HL-60 (cell line): ENCODE measurements at regions not wholly inside any gene's neighbourhood (a gene's known extent, or its start where the extent isn't known, plus 50 kb on each side); places are given as distances from the start of the nearest gene placed in this dataset.

Experiments
- DNase-seq, 2 experiments: peaks; one replicate each; pipeline ENCODE4 v3.0.0-alpha.2; 2010 to 2020; ENCODE audit warnings: low read depth in 1 of 2, low spot score in 1 of 2
- H3K27ac ChIP-seq: fragments of 250-450 bp; sonication (Bioruptor Pico); replicated peaks from 2 replicates; pipeline ENCODE4 v1.5.1; 2020; ENCODE audit warnings: mild to moderate bottlenecking, moderate library complexity
- H3K27me3 ChIP-seq: fragments of 250-450 bp; sonication (Bioruptor Pico); 2 replicates; pipeline ENCODE4 v1.5.1; 2021; ENCODE audit warnings: mild to moderate bottlenecking, moderate library complexity; ENCODE audit not compliant: insufficient read depth, poor library complexity, severe bottlenecking
- H3K4me3 ChIP-seq: replicated peaks from 2 replicates; pipeline ENCODE4 v1.5.1; 2011; ENCODE audit warnings: mild to moderate bottlenecking, control low read depth, low read length; ENCODE audit not compliant: insufficient read depth
- GABPA ChIP-seq: IDR thresholded peaks from 2 replicates; pipeline ENCODE4 v1.6.1; 2012; ENCODE audit warnings: low read depth
- POLR2AphosphoS5 ChIP-seq: IDR thresholded peaks from 2 replicates; pipeline ENCODE4 v1.6.1; 2012; ENCODE audit warnings: low read depth
- SPI1 ChIP-seq: IDR thresholded peaks from 2 replicates; pipeline ENCODE4 v1.6.1; 2012; ENCODE audit warnings: low read depth, mild to moderate bottlenecking, borderline replicate concordance
- TF ChIP-seq, protein P1 (sequence below): IDR thresholded peaks from 2 replicates; pipeline ENCODE4 v1.6.1; 2012; ENCODE audit warnings: low read depth; ENCODE audit not compliant: insufficient replicate concordance
- TF ChIP-seq, protein P2 (sequence below): IDR thresholded peaks from one replicate; pipeline ENCODE4 v1.5.1; 2011; ENCODE audit warnings: low read length, control low read depth, inconsistent platforms; ENCODE audit not compliant: insufficient read depth

DNA sequence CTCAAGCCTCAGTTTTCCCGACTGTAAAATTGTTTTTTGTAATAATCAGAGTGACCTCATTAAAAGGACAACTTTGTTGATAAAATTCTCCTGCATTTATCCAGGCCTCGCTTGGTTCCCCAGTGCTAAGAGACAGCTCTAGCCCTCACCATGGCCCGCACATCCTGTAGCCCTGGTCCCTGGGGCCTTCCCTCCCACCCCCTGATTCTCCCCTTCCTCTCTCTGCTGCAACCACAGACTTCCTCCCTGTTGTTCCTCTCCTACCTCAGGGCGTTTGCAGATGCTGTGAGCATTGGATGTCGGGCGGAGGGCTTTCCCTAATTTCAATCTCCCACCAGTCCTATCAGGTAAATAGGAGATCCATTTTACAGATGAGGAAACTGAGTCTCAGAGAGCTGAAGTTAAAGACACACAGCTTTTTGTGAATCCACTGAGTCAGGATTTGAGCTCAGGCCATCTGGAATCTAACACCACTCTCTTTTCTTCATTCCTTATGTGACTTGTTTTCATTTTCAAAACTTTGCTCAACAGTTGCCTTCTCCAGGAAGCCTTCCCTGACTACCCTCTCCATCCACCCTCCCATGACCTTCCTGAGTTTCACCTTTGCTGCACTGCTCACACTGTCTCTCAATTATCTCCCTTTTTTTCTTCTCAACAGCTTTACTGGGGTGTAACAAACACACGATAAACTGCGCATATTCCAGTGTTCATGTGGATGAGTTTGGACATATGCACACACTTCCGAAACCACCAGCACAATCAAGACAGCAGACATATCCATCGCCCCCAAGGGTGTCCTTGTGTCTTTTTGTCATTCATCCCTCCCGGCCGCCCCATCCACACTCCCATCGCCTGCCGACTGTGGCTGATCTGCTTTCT, 107.1 kb downstream of the CEBPB start:
- H3K27ac ChIP-seq: no peak overlapping the region
- no peak overlapping the region for H3K4me3 ChIP-seq
- peak; percentile 80 to 83 for DNase-seq
- no peaks in the 10 kb centered on the region for H3K27me3 ChIP-seq
- TF ChIP-seq GABPA (no peak), SPI1 (peak; percentile 97)

DNA sequence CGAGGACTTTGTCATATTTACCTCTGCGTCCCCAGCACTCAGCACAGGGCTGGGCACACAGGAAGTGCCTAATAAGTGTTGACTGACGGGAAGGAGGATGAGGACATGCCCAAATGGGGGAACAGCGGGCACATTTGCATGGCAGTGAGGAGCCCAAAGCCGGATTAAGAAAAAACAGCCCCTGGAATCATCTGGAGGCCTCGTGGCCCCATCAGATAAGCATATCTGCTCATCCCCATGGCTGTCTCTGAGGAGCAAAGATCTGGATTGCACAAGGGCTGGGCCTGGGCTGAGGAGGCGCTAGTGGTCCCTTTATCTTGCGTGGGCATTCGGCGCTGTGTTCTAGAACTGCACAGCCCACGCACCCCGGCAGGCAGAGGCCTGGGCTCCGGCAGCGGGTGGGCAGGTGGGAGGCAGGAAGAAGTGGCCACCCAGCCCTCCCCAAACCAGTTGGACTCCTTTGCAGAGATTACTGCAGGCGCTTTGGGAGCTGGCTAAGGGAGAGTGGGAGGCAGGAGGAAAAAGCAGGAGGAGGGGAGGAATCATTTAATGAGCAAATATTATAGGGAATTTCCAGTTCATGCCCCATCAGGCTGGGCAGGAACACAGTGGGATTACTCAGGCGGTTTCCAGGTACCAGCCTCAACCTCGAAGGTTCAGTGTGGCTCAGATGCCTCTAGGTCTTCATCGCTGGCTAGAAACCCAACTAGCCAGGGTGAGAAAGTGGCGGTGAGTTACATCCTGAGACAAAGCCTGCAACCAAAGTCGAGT, 108.1 kb downstream of the CEBPB start:
- DNase-seq: no peak
- H3K27ac ChIP-seq: no peak overlapping the region
- no peaks in the 10 kb centered on the region for H3K27me3 ChIP-seq
- TF ChIP-seq, protein P1, sequence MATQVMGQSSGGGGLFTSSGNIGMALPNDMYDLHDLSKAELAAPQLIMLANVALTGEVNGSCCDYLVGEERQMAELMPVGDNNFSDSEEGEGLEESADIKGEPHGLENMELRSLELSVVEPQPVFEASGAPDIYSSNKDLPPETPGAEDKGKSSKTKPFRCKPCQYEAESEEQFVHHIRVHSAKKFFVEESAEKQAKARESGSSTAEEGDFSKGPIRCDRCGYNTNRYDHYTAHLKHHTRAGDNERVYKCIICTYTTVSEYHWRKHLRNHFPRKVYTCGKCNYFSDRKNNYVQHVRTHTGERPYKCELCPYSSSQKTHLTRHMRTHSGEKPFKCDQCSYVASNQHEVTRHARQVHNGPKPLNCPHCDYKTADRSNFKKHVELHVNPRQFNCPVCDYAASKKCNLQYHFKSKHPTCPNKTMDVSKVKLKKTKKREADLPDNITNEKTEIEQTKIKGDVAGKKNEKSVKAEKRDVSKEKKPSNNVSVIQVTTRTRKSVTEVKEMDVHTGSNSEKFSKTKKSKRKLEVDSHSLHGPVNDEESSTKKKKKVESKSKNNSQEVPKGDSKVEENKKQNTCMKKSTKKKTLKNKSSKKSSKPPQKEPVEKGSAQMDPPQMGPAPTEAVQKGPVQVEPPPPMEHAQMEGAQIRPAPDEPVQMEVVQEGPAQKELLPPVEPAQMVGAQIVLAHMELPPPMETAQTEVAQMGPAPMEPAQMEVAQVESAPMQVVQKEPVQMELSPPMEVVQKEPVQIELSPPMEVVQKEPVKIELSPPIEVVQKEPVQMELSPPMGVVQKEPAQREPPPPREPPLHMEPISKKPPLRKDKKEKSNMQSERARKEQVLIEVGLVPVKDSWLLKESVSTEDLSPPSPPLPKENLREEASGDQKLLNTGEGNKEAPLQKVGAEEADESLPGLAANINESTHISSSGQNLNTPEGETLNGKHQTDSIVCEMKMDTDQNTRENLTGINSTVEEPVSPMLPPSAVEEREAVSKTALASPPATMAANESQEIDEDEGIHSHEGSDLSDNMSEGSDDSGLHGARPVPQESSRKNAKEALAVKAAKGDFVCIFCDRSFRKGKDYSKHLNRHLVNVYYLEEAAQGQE: no peak
- no peak for TF ChIP-seq GABPA
- TF ChIP-seq POLR2AphosphoS5: no peak
- no peak overlapping the region for H3K4me3 ChIP-seq

DNA sequence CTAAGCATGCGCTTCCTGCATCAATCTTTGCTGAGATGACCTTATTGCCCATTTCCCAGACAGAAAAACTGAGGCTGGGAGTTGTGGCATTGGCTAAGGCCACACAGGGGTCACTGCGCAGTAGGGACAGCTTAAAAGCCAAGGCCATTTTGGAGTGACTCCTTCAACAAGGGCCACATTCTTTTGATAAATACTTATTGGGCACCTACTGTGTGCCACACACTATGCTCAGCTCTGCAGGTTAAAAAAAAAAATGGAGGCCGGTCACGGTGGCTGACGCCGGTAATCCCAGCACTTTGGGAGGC, 108.6 kb downstream of the CEBPB start:
- no peaks in the 10 kb centered on the region for H3K27me3 ChIP-seq
- DNase-seq: no peak
- TF ChIP-seq, protein P1: no peak
- TF ChIP-seq, protein P2, sequence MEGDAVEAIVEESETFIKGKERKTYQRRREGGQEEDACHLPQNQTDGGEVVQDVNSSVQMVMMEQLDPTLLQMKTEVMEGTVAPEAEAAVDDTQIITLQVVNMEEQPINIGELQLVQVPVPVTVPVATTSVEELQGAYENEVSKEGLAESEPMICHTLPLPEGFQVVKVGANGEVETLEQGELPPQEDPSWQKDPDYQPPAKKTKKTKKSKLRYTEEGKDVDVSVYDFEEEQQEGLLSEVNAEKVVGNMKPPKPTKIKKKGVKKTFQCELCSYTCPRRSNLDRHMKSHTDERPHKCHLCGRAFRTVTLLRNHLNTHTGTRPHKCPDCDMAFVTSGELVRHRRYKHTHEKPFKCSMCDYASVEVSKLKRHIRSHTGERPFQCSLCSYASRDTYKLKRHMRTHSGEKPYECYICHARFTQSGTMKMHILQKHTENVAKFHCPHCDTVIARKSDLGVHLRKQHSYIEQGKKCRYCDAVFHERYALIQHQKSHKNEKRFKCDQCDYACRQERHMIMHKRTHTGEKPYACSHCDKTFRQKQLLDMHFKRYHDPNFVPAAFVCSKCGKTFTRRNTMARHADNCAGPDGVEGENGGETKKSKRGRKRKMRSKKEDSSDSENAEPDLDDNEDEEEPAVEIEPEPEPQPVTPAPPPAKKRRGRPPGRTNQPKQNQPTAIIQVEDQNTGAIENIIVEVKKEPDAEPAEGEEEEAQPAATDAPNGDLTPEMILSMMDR: no peak
- no peak for TF ChIP-seq POLR2AphosphoS5
- no peak for TF ChIP-seq SPI1
- no peak for TF ChIP-seq GABPA
- H3K27ac ChIP-seq: no peak overlapping the region
- H3K4me3 ChIP-seq: no peak overlapping the region

DNA sequence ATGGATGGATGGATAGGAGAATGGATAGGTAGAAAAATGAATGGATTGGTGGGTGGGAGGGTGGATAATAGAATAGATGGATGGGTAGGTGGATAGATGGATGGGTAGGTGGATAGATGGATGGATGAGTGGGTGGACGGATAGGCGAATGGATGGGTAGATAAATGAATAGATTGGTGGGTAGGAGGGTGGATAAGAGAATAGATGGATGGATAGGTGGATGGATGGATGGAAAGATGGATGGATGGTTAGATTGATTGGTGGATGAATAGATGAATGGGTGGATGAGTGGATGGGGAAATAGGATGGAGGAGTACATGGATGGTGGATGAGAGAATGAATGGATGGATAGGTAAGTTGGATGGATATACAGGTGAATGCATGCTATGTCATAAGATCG, 110.5 kb downstream of the CEBPB start:
- no peak overlapping the region for H3K4me3 ChIP-seq
- H3K27me3 ChIP-seq: no peaks in the 10 kb centered on the region
- H3K27ac ChIP-seq: no peak overlapping the region
- TF ChIP-seq, protein P2: no peak
- TF ChIP-seq GABPA: no peak
- TF ChIP-seq POLR2AphosphoS5: no peak
- no peak for TF ChIP-seq SPI1
- TF ChIP-seq, protein P1: no peak
- DNase-seq: no peak
